ENCODE measurements at regions not wholly inside any gene's neighbourhood (a gene's known extent, or its start where the extent isn't known, plus 50 kb on each side); places are given as distances from the start of the nearest gene placed in this dataset.

DNA sequence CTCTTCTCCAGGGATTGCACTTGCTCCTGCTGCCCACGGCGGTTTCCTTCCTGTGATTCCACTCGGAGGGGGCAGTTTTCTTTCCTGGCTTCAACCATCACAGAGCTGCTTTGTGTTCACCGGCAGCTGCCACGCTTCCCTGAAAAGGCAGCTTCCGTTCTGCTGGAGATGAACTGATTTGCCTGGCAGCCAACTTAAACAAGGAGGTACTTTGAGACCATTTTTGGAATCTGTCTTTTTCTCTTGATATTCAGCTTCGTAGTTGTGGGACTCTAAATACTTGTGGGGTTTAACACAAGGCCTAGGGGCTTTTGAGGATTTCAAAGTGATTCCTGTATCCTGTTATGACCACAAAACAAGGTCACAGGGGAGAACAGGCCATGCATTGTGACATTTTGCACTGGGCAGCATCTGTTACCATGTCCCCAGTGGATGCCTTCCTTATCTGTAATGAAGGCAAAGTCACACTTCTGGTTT lies 192.0 kb downstream of the MTRR start:
- RAD21 ChIA-PET (ENCODE audit: low non-redundant PET in 1 of 2, low total read pairs in 2 of 2, uncharacterized antibody in 2 of 2, unreplicated experiment in 2 of 2), result no interaction called here
- Histone ChIP-seq H3K4me1 (ENCODE audit: control insufficient read depth in 1 of 2, insufficient read depth in 2 of 2, low read length in 2 of 2) (no peaks in the 10 kb centered on the region), H3K36me3 (ENCODE audit: control insufficient read depth in 1 of 2, insufficient read depth in 2 of 2, low read length in 2 of 2) (no peaks in the 10 kb centered on the region), H3K79me2 (ENCODE audit: insufficient read depth, low read length) (no peaks in the 10 kb centered on the region), H3K27me3 (ENCODE audit: insufficient read depth, low read length) (no peaks in the 10 kb centered on the region), H4K20me1 (ENCODE audit: insufficient read depth) (no peaks in the 10 kb centered on the region), H3K4me2 (ENCODE audit: low read length) (no peak overlapping the region), H3K27ac (ENCODE audit: low read depth, low read length) (no peak overlapping the region), H3K9me2 (ENCODE audit: insufficient read depth) (no peaks in the 10 kb centered on the region), H2AFZ (ENCODE audit: low read depth, low read length, poor library complexity, severe bottlenecking) (no peak overlapping the region), H3K9ac (ENCODE audit: low read length) (no peak overlapping the region), H3K9me3 (ENCODE audit: control insufficient read depth in 1 of 2, insufficient read depth in 1 of 2, low read depth in 1 of 2, low read length in 2 of 2) (no peaks in the 10 kb centered on the region; a peak in 1 of 4 replicates), H3K4me3 (replicated peaks in 1 of 2; ENCODE audit: low read depth in 1 of 2, low read length in 2 of 2) (no peak overlapping the region)
- intact Hi-C loops (cut with micrococcal nuclease), result no loop called here
- CTCF ChIA-PET, result no interaction called here
- ATAC-seq (no peak), DNase-seq (ENCODE audit: low read depth, low spot score) (no peak)
- POLR2A ChIA-PET, result no interaction called here
- TF ChIP-seq SRF (IDR thresholded peaks at IDR 0.05; ENCODE audit: low read depth) (no peak), RAD21 (IDR thresholded peaks at IDR 0.05; ENCODE audit: low read depth) (no peak), EZH2 (IDR thresholded peaks at IDR 0.05) (no peak)
- TF ChIP-seq, protein P1, sequence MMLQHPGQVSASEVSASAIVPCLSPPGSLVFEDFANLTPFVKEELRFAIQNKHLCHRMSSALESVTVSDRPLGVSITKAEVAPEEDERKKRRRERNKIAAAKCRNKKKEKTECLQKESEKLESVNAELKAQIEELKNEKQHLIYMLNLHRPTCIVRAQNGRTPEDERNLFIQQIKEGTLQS (IDR thresholded peaks at IDR 0.05), result no peak
- no TSS peak for BruUV-seq (replicated peaks)

DNA sequence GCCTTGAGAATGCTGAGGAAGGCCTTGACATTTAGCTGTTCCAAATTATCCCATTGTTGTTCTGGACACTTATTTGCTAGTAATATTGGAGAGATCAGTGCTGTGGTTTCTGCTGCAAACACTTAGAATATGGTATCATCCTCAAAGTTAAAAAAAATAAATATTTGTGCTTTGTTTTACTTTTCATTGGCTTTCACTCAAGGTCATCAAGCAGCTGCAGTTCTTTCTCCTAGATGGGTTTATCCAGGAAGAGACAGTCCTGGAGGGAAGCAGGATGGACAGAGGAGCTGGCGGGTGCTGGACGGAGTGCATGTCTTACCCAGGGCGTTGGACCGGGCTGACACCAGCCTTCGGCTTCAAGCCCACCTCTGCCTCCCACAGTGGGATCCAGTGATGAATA lies 193.6 kb downstream of the MTRR start:
- H3K4me1 ChIP-seq (ENCODE audit: control insufficient read depth in 1 of 2, insufficient read depth in 2 of 2, low read length in 2 of 2), result no peaks in the 10 kb centered on the region
- H3K4me3 ChIP-seq (replicated peaks in 1 of 2; ENCODE audit: low read depth in 1 of 2, low read length in 2 of 2), result no peak overlapping the region
- intact Hi-C loops (cut with micrococcal nuclease), result no loop called here
- H4K20me1 ChIP-seq (ENCODE audit: insufficient read depth), result no peaks in the 10 kb centered on the region
- H3K27me3 ChIP-seq (ENCODE audit: insufficient read depth, low read length), result no peaks in the 10 kb centered on the region
- H3K9me3 ChIP-seq (ENCODE audit: control insufficient read depth in 1 of 2, insufficient read depth in 1 of 2, low read depth in 1 of 2, low read length in 2 of 2), result no peaks in the 10 kb centered on the region; a peak in 1 of 4 replicates
- no peaks in the 10 kb centered on the region for H3K79me2 ChIP-seq (ENCODE audit: insufficient read depth, low read length)
- RAD21 ChIA-PET (ENCODE audit: low non-redundant PET in 1 of 2, low total read pairs in 2 of 2, uncharacterized antibody in 2 of 2, unreplicated experiment in 2 of 2), result no interaction called here
- H2AFZ ChIP-seq (ENCODE audit: low read depth, low read length, poor library complexity, severe bottlenecking), result no peak overlapping the region
- TF ChIP-seq ZFX (IDR thresholded peaks at IDR 0.05), result no peak
- no peak for TF ChIP-seq SIN3A (IDR thresholded peaks at IDR 0.05; ENCODE audit: low read depth)
- no peak for TF ChIP-seq SRF (IDR thresholded peaks at IDR 0.05; ENCODE audit: low read depth)
- TF ChIP-seq POLR2AphosphoS5 (IDR thresholded peaks at IDR 0.05; ENCODE audit: low read depth, low read length), result no peak
- no peak for TF ChIP-seq EZH2 (IDR thresholded peaks at IDR 0.05)
- TF ChIP-seq, protein P2, sequence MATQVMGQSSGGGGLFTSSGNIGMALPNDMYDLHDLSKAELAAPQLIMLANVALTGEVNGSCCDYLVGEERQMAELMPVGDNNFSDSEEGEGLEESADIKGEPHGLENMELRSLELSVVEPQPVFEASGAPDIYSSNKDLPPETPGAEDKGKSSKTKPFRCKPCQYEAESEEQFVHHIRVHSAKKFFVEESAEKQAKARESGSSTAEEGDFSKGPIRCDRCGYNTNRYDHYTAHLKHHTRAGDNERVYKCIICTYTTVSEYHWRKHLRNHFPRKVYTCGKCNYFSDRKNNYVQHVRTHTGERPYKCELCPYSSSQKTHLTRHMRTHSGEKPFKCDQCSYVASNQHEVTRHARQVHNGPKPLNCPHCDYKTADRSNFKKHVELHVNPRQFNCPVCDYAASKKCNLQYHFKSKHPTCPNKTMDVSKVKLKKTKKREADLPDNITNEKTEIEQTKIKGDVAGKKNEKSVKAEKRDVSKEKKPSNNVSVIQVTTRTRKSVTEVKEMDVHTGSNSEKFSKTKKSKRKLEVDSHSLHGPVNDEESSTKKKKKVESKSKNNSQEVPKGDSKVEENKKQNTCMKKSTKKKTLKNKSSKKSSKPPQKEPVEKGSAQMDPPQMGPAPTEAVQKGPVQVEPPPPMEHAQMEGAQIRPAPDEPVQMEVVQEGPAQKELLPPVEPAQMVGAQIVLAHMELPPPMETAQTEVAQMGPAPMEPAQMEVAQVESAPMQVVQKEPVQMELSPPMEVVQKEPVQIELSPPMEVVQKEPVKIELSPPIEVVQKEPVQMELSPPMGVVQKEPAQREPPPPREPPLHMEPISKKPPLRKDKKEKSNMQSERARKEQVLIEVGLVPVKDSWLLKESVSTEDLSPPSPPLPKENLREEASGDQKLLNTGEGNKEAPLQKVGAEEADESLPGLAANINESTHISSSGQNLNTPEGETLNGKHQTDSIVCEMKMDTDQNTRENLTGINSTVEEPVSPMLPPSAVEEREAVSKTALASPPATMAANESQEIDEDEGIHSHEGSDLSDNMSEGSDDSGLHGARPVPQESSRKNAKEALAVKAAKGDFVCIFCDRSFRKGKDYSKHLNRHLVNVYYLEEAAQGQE (IDR thresholded peaks at IDR 0.05; ENCODE audit: low read depth), result no peak
- no peak for TF ChIP-seq ELF1 (IDR thresholded peaks at IDR 0.05; ENCODE audit: borderline replicate concordance, low read depth)
- TF ChIP-seq EZH2phosphoT487 (IDR thresholded peaks at IDR 0.05; ENCODE audit: borderline replicate concordance), result no peak
- H3K36me3 ChIP-seq (ENCODE audit: control insufficient read depth in 1 of 2, insufficient read depth in 2 of 2, low read length in 2 of 2), result no peaks in the 10 kb centered on the region
- ATAC-seq (no peak), DNase-seq (ENCODE audit: low read depth, low spot score) (no peak)
- no peak overlapping the region for H3K27ac ChIP-seq (ENCODE audit: low read depth, low read length)
- no peaks in the 10 kb centered on the region for H3K9me2 ChIP-seq (ENCODE audit: insufficient read depth)
- no TSS peak for BruUV-seq (replicated peaks)
- no peak overlapping the region for H3K9ac ChIP-seq (ENCODE audit: low read length)
- CTCF ChIA-PET, result no interaction called here
- no peak overlapping the region for H3K4me2 ChIP-seq (ENCODE audit: low read length)
- POLR2A ChIA-PET, result no interaction called here
